ENCODE measurements at regions not wholly inside any gene's neighbourhood (a gene's known extent, or its start where the extent isn't known, plus 50 kb on each side); places are given as distances from the start of the nearest gene placed in this dataset.

DNA sequence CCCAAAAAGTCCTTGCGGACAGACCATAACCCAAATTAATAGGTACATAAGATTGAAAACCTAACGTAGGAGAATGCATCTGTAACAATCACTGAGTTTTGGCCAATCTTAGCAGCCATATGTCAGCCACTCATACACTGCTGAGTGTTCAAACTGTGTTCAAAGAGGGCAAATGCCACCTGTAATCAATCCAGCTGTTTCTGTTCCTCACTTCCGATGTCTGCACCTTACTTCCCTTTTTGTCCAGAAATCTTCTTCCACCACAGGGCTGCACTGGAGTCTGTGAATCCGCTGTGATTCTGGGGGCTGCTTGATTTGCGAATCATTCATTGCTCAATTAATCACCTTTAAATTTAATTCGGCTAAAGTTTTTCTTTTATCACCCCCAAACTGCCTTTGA lies 263.9 kb downstream of the ICE1 start:
- DNase-seq (ENCODE audit: low spot score), result no peak
- Histone ChIP-seq H3K4me1 (peaks cover 9% of the 10 kb centered on the region), H3K4me2 (no peak overlapping the region), H3K27me3 (no peaks in the 10 kb centered on the region), H3K4me3 (no peak overlapping the region), H3K27ac (no peak overlapping the region), H2AFZ (replicated peaks) (no peak overlapping the region), H3F3A (ENCODE audit: low read depth) (no peaks in the 10 kb centered on the region), H3K36me3 (no peaks in the 10 kb centered on the region), H3K79me2 (ENCODE audit: low read depth) (no peaks in the 10 kb centered on the region), H4K20me1 (ENCODE audit: low read depth) (no peaks in the 10 kb centered on the region), H3K9ac (no peak overlapping the region), H3K9me3 (ENCODE audit: low read depth) (no peaks in the 10 kb centered on the region)
- peaks cover 3% of the 10 kb centered on the region for H3K9me3 Mint-ChIP-seq
- TF ChIP-seq EZH2 (IDR thresholded peaks at IDR 0.05), result no peak
- TF ChIP-seq EZH2phosphoT487 (IDR thresholded peaks at IDR 0.05), result no peak
- TF ChIP-seq, protein P1, sequence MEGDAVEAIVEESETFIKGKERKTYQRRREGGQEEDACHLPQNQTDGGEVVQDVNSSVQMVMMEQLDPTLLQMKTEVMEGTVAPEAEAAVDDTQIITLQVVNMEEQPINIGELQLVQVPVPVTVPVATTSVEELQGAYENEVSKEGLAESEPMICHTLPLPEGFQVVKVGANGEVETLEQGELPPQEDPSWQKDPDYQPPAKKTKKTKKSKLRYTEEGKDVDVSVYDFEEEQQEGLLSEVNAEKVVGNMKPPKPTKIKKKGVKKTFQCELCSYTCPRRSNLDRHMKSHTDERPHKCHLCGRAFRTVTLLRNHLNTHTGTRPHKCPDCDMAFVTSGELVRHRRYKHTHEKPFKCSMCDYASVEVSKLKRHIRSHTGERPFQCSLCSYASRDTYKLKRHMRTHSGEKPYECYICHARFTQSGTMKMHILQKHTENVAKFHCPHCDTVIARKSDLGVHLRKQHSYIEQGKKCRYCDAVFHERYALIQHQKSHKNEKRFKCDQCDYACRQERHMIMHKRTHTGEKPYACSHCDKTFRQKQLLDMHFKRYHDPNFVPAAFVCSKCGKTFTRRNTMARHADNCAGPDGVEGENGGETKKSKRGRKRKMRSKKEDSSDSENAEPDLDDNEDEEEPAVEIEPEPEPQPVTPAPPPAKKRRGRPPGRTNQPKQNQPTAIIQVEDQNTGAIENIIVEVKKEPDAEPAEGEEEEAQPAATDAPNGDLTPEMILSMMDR (IDR thresholded peaks at IDR 0.05), result no peak
- H3K4me3 Mint-ChIP-seq, result no peak overlapping the region
- no peaks in the 10 kb centered on the region for H3K36me3 Mint-ChIP-seq
- peaks cover 4% of the 10 kb centered on the region for H3K27me3 Mint-ChIP-seq (ENCODE audit: insufficient read depth, low read depth)
- H3K27ac Mint-ChIP-seq, result no peak overlapping the region
- H3K4me1 Mint-ChIP-seq, result peaks cover 16% of the 10 kb centered on the region

DNA sequence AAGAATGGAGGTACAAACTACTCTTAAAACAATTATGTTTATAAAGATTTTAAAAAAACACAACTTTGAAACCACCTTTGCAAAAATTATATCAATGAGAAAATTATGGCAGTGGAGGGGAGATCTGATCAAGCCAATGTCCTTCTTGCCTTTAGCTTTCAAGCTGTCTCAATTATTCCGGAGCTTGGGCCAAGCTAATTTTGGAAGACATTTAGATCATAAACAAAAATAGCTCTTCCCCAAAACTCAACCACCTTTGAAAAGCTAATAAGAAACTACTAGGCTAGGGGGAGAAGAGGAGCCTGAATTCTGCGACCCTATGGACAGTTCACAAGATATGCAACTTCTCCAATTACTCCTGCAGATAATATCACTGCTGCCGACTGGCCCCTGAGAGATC lies 263.3 kb downstream of the ICE1 start:
- Histone ChIP-seq H4K20me1 (ENCODE audit: low read depth) (no peaks in the 10 kb centered on the region), H3K79me2 (ENCODE audit: low read depth) (no peaks in the 10 kb centered on the region), H3K27ac (no peak overlapping the region), H3K27me3 (no peaks in the 10 kb centered on the region), H3K4me2 (peak overlapping the region; percentile 30), H3K4me3 (no peak overlapping the region), H3K36me3 (no peaks in the 10 kb centered on the region), H3K9ac (no peak overlapping the region), H3F3A (ENCODE audit: low read depth) (no peaks in the 10 kb centered on the region), H3K9me3 (ENCODE audit: low read depth) (no peaks in the 10 kb centered on the region), H3K4me1 (peaks cover 9% of the 10 kb centered on the region), H2AFZ (replicated peaks) (peak overlapping the region; percentile 76)
- Mint-ChIP-seq H3K27ac (no peak overlapping the region), H3K4me3 (no peak overlapping the region), H3K4me1 (peaks cover 16% of the 10 kb centered on the region), H3K27me3 (ENCODE audit: insufficient read depth, low read depth) (peaks cover 4% of the 10 kb centered on the region), H3K9me3 (peaks cover 3% of the 10 kb centered on the region), H3K36me3 (no peaks in the 10 kb centered on the region)
- TF ChIP-seq, protein P1 (IDR thresholded peaks at IDR 0.05), result no peak
- TF ChIP-seq EZH2 (IDR thresholded peaks at IDR 0.05) (no peak), EZH2phosphoT487 (IDR thresholded peaks at IDR 0.05) (no peak)
- DNase-seq (ENCODE audit: low spot score), result no peak

DNA sequence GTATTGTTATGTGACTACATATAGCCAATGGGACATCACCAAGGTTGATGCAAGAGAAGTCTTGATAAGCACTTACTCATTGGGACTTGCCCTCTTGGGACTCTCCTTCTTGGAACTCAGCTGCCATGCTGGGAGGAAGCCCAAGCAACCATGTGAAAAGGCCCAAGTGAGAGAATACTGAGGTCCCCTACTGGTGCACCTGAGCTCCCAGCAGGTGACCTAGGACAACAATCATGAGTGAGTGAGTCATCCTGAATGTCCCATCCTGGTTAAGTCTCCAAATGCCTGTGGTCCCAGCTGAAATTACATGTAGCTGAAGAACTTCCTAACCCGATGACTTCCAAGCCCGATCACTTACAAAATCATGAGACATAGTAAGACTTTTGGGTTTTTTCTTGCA lies 260.7 kb downstream of the ICE1 start:
- no peaks in the 10 kb centered on the region for H3K27me3 ChIP-seq

More for the DNA sequence above, 260.7 kb downstream of the ICE1 start:
- no peak overlapping the region for H3K4me2 ChIP-seq
- TF ChIP-seq, protein P1 (IDR thresholded peaks at IDR 0.05), result no peak
- TF ChIP-seq EZH2 (IDR thresholded peaks at IDR 0.05), result no peak
- TF ChIP-seq EZH2phosphoT487 (IDR thresholded peaks at IDR 0.05), result no peak
- no peaks in the 10 kb centered on the region for H3F3A ChIP-seq (ENCODE audit: low read depth)
- no peak overlapping the region for H3K27ac ChIP-seq
- H3K27me3 Mint-ChIP-seq (ENCODE audit: insufficient read depth, low read depth), result peaks cover 3% of the 10 kb centered on the region
- H3K4me1 ChIP-seq, result peaks cover 9% of the 10 kb centered on the region
- no peaks in the 10 kb centered on the region for H3K9me3 ChIP-seq (ENCODE audit: low read depth)
- no peak for DNase-seq (ENCODE audit: low spot score)
- H2AFZ ChIP-seq (replicated peaks), result no peak overlapping the region
- no peaks in the 10 kb centered on the region for H3K79me2 ChIP-seq (ENCODE audit: low read depth)
- H3K9me3 Mint-ChIP-seq, result no peaks in the 10 kb centered on the region
- H3K4me1 Mint-ChIP-seq, result peaks cover 3% of the 10 kb centered on the region
- no peaks in the 10 kb centered on the region for H4K20me1 ChIP-seq (ENCODE audit: low read depth)
- no peaks in the 10 kb centered on the region for H3K36me3 Mint-ChIP-seq
- H3K36me3 ChIP-seq, result no peaks in the 10 kb centered on the region
- H3K9ac ChIP-seq, result no peak overlapping the region
- no peak overlapping the region for H3K4me3 Mint-ChIP-seq
- H3K4me3 ChIP-seq, result no peak overlapping the region
- H3K27ac Mint-ChIP-seq, result no peak overlapping the region

Measured in neural progenitor cell (in vitro differentiated cells).